ENCODE measurements at regions not wholly inside any gene's neighbourhood (a gene's known extent, or its start where the extent isn't known, plus 50 kb on each side); places are given as distances from the start of the nearest gene placed in this dataset.

DNA sequence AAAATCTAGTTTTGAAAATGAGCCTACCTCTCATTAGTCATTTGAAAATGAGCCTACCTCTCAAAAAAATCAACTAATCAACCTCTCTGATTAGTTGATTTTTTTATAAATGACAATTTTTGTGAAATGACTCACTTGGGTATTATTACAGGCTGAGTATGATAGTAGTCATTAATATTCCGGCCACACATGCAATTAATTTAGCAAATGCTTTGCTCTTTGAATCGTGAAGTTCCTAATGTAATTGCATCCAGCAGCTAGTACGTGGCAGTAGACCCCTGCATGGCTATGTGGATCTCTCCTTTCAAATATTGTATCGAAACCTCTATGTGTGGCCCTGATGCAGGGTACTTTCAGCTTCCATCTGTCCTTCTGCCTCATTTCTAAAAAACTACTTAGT is 245.9 kb upstream of the PHYHIPL start:
- TF ChIP-seq POLR2AphosphoS5 (IDR thresholded peaks at IDR 0.05; ENCODE audit: low read depth, low read length): no peak
- TF ChIP-seq POLR2A (IDR thresholded peaks at IDR 0.05; ENCODE audit: low read depth, low read length): no peak
- TF ChIP-seq PAX5 (IDR thresholded peaks at IDR 0.05; ENCODE audit: insufficient read depth, low read length, severe bottlenecking): no peak
- DNase-seq (ENCODE audit: insufficient read length, low spot score): no peak
- FAIRE-seq: no peak

- FAIRE-seq (no peak), DNase-seq (ENCODE audit: insufficient read length, low spot score) (no peak)
- TF ChIP-seq POLR2AphosphoS5 (IDR thresholded peaks at IDR 0.05; ENCODE audit: low read depth, low read length): no peak
- no peak for TF ChIP-seq SPI1 (IDR thresholded peaks at IDR 0.05; ENCODE audit: low read depth, low read length)
- no peak for TF ChIP-seq TAF1 (IDR thresholded peaks at IDR 0.05; ENCODE audit: low read depth, low read length)
- no peak for TF ChIP-seq POU2F2 (IDR thresholded peaks at IDR 0.05; ENCODE audit: low read depth, low read length)
- no peak for TF ChIP-seq POLR2A (IDR thresholded peaks at IDR 0.05; ENCODE audit: low read depth, low read length)
- TF ChIP-seq PAX5 (IDR thresholded peaks at IDR 0.05; ENCODE audit: insufficient read depth, low read length, severe bottlenecking): no peak
These were observed 244.3 kb upstream of the PHYHIPL start for GRCh38 chr10:58932126-58932525.

DNA sequence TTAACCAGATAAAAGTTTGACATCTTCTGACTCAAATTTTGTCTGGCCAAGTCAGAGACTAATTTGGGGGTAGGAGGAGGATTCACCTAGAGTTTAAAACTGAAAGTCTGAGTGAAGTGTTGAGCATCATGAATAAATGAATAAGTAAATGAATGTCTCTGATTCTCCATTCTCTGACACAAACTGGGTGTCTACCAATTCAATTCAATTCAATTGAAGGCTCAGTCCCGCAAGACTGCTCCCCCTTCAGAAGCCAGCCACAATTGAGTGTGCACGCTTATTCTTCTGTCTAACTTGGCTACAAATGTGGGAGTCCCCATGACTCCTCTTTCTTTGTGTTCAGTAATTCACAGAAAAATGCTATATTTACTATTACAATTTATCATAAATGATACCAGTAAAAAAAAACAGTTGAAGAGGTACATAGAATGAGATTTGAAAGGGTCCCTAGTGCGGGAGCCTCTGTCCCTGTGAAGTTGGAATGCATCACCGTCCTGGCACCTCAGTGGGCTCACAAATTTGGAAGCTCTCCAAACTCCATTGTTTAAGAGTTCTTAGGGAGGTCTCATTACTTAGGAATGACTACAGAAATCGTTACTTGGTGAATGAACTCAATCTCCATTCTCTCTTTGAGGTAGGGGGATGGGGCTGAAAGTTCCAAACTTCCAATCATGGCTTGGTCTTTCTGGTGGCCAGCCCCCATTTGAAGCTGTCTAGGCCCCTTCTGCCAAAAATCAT is 243.7 kb upstream of the PHYHIPL start:
- FAIRE-seq: no peak
- TF ChIP-seq POU2F2 (IDR thresholded peaks at IDR 0.05; ENCODE audit: low read depth, low read length): no peak
- no peak for DNase-seq (ENCODE audit: insufficient read length, low spot score)

DNA sequence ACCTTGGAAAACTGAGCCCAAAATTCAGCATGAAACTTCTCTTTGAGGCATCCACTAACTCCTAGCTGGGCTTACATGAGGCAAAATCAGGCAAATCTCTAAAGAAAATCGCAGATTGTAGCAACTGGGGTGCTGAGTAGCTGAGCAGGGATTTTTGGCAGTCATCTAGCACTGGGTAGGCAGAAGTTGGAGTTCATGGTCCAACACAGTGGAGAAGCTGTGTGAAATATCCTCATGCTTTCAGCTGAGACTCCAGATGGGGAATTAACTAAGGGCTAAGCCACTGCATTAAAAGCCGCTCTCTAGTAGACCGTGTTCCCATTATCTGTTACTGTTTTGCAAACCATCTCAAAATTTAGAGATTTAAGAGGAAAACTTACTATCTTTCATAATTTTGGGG is 240.1 kb upstream of the PHYHIPL start:
- DNase-seq (ENCODE audit: insufficient read length, low spot score): no peak
- TF ChIP-seq POU2F2 (IDR thresholded peaks at IDR 0.05; ENCODE audit: low read depth, low read length) (no peak), POLR2A (IDR thresholded peaks at IDR 0.05; ENCODE audit: low read depth, low read length) (no peak), SPI1 (IDR thresholded peaks at IDR 0.05; ENCODE audit: low read depth, low read length) (no peak), POLR2AphosphoS5 (IDR thresholded peaks at IDR 0.05; ENCODE audit: low read depth, low read length) (no peak), TAF1 (IDR thresholded peaks at IDR 0.05; ENCODE audit: low read depth, low read length) (no peak), PAX5 (IDR thresholded peaks at IDR 0.05; ENCODE audit: insufficient read depth, low read length, severe bottlenecking) (no peak)
- no peak for FAIRE-seq

DNA sequence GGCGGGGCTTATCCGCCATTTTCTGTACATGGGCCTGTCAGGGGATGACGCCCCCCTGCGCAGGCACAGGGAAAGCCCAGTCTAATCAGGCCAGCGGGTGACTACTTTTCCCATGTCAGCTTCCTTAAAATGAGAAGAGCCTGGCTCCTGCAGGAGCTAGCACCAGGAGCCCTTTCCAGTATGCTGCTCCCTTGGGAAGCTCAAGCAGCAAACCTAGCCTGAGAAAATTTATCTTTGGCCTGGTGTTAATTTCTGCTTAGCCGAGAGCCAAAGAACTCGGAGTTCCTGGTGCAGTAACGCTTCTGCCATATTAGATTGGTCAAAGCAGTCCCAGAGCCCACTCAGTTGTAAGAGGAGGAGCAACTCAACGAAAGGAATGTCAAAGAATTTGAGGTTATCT is 239.0 kb upstream of the PHYHIPL start:
- no peak for FAIRE-seq
- no peak for TF ChIP-seq POLR2A (IDR thresholded peaks at IDR 0.05; ENCODE audit: low read depth, low read length)
- no peak for TF ChIP-seq TAF1 (IDR thresholded peaks at IDR 0.05; ENCODE audit: low read depth, low read length)
- TF ChIP-seq POU2F2 (IDR thresholded peaks at IDR 0.05; ENCODE audit: low read depth, low read length): no peak
- no peak for TF ChIP-seq SPI1 (IDR thresholded peaks at IDR 0.05; ENCODE audit: low read depth, low read length)
- TF ChIP-seq POLR2AphosphoS5 (IDR thresholded peaks at IDR 0.05; ENCODE audit: low read depth, low read length): no peak
- TF ChIP-seq PAX5 (IDR thresholded peaks at IDR 0.05; ENCODE audit: insufficient read depth, low read length, severe bottlenecking): no peak

DNA sequence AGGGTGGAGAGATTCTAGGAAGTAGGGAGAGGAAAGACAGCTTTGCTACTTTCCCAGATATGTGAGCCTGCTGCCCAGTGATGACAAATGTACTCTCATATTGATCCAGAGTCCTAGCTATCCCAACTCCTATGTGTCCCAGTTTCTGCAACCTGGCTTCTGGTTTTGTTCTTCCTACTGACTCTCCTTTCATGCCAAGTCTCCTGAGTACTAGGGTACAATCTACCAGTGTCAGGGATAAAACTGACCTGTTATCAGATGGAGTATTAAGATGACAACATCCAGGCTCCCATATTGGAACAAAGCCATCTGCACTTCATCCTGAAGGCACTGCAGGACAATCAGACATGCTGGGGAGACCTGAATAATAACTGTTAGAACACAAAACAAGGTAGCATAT is 233.7 kb upstream of the PHYHIPL start:
- no peak for DNase-seq (ENCODE audit: insufficient read length, low spot score)
- no peak for FAIRE-seq
- no peak for TF ChIP-seq SPI1 (IDR thresholded peaks at IDR 0.05; ENCODE audit: low read depth, low read length)
- no peak for TF ChIP-seq POU2F2 (IDR thresholded peaks at IDR 0.05; ENCODE audit: low read depth, low read length)
- no peak for TF ChIP-seq POLR2A (IDR thresholded peaks at IDR 0.05; ENCODE audit: low read depth, low read length)
- no peak for TF ChIP-seq PAX5 (IDR thresholded peaks at IDR 0.05; ENCODE audit: insufficient read depth, low read length, severe bottlenecking)
- no peak for TF ChIP-seq TAF1 (IDR thresholded peaks at IDR 0.05; ENCODE audit: low read depth, low read length)
- TF ChIP-seq POLR2AphosphoS5 (IDR thresholded peaks at IDR 0.05; ENCODE audit: low read depth, low read length): no peak

More for the DNA sequence above, 239.0 kb upstream of the PHYHIPL start:
- DNase-seq (ENCODE audit: insufficient read length, low spot score): no peak

GRCh38 chr10:58943256-58943890 is 233.1 kb upstream of the PHYHIPL start:
- no peak for FAIRE-seq
- TF ChIP-seq POLR2AphosphoS5 (IDR thresholded peaks at IDR 0.05; ENCODE audit: low read depth, low read length): no peak
- TF ChIP-seq POU2F2 (IDR thresholded peaks at IDR 0.05; ENCODE audit: low read depth, low read length): no peak
- no peak for TF ChIP-seq TAF1 (IDR thresholded peaks at IDR 0.05; ENCODE audit: low read depth, low read length)
- TF ChIP-seq SPI1 (IDR thresholded peaks at IDR 0.05; ENCODE audit: low read depth, low read length): no peak
- no peak for TF ChIP-seq PAX5 (IDR thresholded peaks at IDR 0.05; ENCODE audit: insufficient read depth, low read length, severe bottlenecking)
- no peak for TF ChIP-seq POLR2A (IDR thresholded peaks at IDR 0.05; ENCODE audit: low read depth, low read length)
- no peak for DNase-seq (ENCODE audit: insufficient read length, low spot score)

- DNase-seq (ENCODE audit: insufficient read length, low spot score): no peak
- TF ChIP-seq POLR2AphosphoS5 (IDR thresholded peaks at IDR 0.05; ENCODE audit: low read depth, low read length) (no peak), POU2F2 (IDR thresholded peaks at IDR 0.05; ENCODE audit: low read depth, low read length) (no peak), SPI1 (IDR thresholded peaks at IDR 0.05; ENCODE audit: low read depth, low read length) (no peak), PAX5 (IDR thresholded peaks at IDR 0.05; ENCODE audit: insufficient read depth, low read length, severe bottlenecking) (no peak), POLR2A (IDR thresholded peaks at IDR 0.05; ENCODE audit: low read depth, low read length) (no peak), TAF1 (IDR thresholded peaks at IDR 0.05; ENCODE audit: low read depth, low read length) (no peak)
- FAIRE-seq: no peak
These were observed 232.5 kb upstream of the PHYHIPL start for GRCh38 chr10:58943960-58944359.

- DNase-seq (ENCODE audit: insufficient read length, low spot score) (no peak), FAIRE-seq (no peak)
- TF ChIP-seq POU2F2 (IDR thresholded peaks at IDR 0.05; ENCODE audit: low read depth, low read length) (no peak), POLR2A (IDR thresholded peaks at IDR 0.05; ENCODE audit: low read depth, low read length) (no peak), PAX5 (IDR thresholded peaks at IDR 0.05; ENCODE audit: insufficient read depth, low read length, severe bottlenecking) (no peak), POLR2AphosphoS5 (IDR thresholded peaks at IDR 0.05; ENCODE audit: low read depth, low read length) (no peak), SPI1 (IDR thresholded peaks at IDR 0.05; ENCODE audit: low read depth, low read length) (no peak), TAF1 (IDR thresholded peaks at IDR 0.05; ENCODE audit: low read depth, low read length) (no peak)
These were observed 228.1 kb upstream of the PHYHIPL start for GRCh38 chr10:58948303-58948702.

DNA sequence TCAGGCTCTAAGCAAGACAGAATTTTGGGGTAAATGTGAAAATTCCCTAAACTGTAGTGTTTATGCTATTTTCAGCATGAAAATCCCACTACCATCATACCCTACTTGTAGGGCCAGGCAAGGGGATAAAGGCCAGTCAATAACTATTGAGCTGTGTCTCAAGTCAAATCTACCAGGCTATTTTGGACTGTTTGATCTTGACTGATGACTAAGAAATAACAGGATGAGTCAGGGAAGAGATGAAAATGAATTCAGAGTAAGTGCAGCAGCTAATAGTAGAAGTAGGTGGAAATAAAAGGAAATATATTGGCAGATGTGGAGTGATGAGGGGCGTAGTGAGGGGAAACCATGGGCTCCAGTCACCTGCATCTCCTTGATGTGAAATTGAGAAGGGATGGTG is 225.8 kb upstream of the PHYHIPL start:
- FAIRE-seq: no peak
- TF ChIP-seq POU2F2 (IDR thresholded peaks at IDR 0.05; ENCODE audit: low read depth, low read length) (no peak), TAF1 (IDR thresholded peaks at IDR 0.05; ENCODE audit: low read depth, low read length) (no peak), POLR2AphosphoS5 (IDR thresholded peaks at IDR 0.05; ENCODE audit: low read depth, low read length) (no peak), POLR2A (IDR thresholded peaks at IDR 0.05; ENCODE audit: low read depth, low read length) (no peak)
- DNase-seq (ENCODE audit: insufficient read length, low spot score): no peak

All from GM12891 (cell line).